ENCODE measurements at regions not wholly inside any gene's neighbourhood (a gene's known extent, or its start where the extent isn't known, plus 50 kb on each side); places are given as distances from the start of the nearest gene placed in this dataset.

GRCh38 chr13:79194727-79195126 is 211.3 kb downstream of the RBM26 start:
- Histone ChIP-seq H3K9ac (ENCODE audit: low read length) (peak overlapping the region; percentile 25), H2AFZ (ENCODE audit: low read depth, low read length, severe bottlenecking) (no peak overlapping the region), H3K36me3 (ENCODE audit: low read length) (no peaks in the 10 kb centered on the region), H3K4me3 (ENCODE audit: insufficient read depth, low read length, poor library complexity, severe bottlenecking) (peak overlapping the region; percentile 26), H3K79me2 (ENCODE audit: insufficient read depth, low read length) (no peaks in the 10 kb centered on the region), H3K9me3 (ENCODE audit: insufficient read depth, low read length) (no peaks in the 10 kb centered on the region), H3K4me2 (ENCODE audit: low read depth, low read length, poor library complexity, severe bottlenecking) (peak overlapping the region; percentile 65), H3K27ac (ENCODE audit: low read depth, low read length) (peak overlapping the region; percentile 65), H3K27me3 (ENCODE audit: low read length) (no peaks in the 10 kb centered on the region), H3K9me2 (replicated peaks; ENCODE audit: insufficient read depth, low read length) (no peaks in the 10 kb centered on the region), H3F3A (ENCODE audit: insufficient read depth) (peaks cover 3% of the 10 kb centered on the region; the same call in 1 of the 2 replicates), H4K20me1 (ENCODE audit: low read depth, low read length) (no peaks in the 10 kb centered on the region)
- TF ChIP-seq, protein P1, sequence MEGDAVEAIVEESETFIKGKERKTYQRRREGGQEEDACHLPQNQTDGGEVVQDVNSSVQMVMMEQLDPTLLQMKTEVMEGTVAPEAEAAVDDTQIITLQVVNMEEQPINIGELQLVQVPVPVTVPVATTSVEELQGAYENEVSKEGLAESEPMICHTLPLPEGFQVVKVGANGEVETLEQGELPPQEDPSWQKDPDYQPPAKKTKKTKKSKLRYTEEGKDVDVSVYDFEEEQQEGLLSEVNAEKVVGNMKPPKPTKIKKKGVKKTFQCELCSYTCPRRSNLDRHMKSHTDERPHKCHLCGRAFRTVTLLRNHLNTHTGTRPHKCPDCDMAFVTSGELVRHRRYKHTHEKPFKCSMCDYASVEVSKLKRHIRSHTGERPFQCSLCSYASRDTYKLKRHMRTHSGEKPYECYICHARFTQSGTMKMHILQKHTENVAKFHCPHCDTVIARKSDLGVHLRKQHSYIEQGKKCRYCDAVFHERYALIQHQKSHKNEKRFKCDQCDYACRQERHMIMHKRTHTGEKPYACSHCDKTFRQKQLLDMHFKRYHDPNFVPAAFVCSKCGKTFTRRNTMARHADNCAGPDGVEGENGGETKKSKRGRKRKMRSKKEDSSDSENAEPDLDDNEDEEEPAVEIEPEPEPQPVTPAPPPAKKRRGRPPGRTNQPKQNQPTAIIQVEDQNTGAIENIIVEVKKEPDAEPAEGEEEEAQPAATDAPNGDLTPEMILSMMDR (IDR thresholded peaks at IDR 0.05; ENCODE audit: insufficient read depth, low read length, poor library complexity, severe bottlenecking): no peak
- no peak for TF ChIP-seq EZH2phosphoT487 (conservative IDR thresholded peaks at IDR 0.05; ENCODE audit: low read length)

GRCh38 chr13:79194272-79194671 is 211.8 kb downstream of the RBM26 start:
- Histone ChIP-seq H3K4me2 (ENCODE audit: low read depth, low read length, poor library complexity, severe bottlenecking) (peak overlapping the region; percentile 65), H4K20me1 (ENCODE audit: low read depth, low read length) (no peaks in the 10 kb centered on the region), H3K36me3 (ENCODE audit: low read length) (no peaks in the 10 kb centered on the region), H3K4me3 (ENCODE audit: insufficient read depth, low read length, poor library complexity, severe bottlenecking) (peak overlapping the region; percentile 26), H3K9me3 (ENCODE audit: insufficient read depth, low read length) (no peaks in the 10 kb centered on the region), H3F3A (ENCODE audit: insufficient read depth) (peaks cover 3% of the 10 kb centered on the region; the same call in 1 of the 2 replicates), H3K27ac (ENCODE audit: low read depth, low read length) (peak overlapping the region; percentile 65), H2AFZ (ENCODE audit: low read depth, low read length, severe bottlenecking) (no peak overlapping the region), H3K79me2 (ENCODE audit: insufficient read depth, low read length) (no peaks in the 10 kb centered on the region), H3K9ac (ENCODE audit: low read length) (peak overlapping the region; percentile 25), H3K9me2 (replicated peaks; ENCODE audit: insufficient read depth, low read length) (no peaks in the 10 kb centered on the region), H3K27me3 (ENCODE audit: low read length) (no peaks in the 10 kb centered on the region)
- TF ChIP-seq EZH2phosphoT487 (conservative IDR thresholded peaks at IDR 0.05; ENCODE audit: low read length): no peak
- TF ChIP-seq, protein P1 (IDR thresholded peaks at IDR 0.05; ENCODE audit: insufficient read depth, low read length, poor library complexity, severe bottlenecking): no peak

DNA sequence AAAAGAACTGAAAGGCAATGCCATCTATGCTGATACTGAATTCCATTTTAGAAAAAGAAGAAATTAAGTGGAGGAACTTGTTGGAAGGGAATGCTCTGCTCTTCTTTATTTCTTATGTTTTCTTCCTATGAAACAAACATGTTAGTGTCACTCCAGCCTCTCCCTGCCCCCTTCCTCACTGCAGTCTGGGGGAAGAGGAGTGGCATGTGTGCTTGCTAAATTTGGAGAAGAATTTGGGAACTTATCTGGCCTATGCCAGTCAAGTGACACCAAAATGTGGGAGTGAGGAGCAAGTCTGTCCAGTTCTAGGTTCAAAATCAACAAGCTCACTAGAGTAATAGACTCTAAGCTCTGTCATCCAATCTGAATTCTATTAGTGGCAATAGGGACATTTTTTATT is 214.6 kb downstream of the RBM26 start:
- Histone ChIP-seq H3K9ac (ENCODE audit: low read length) (no peak overlapping the region), H4K20me1 (ENCODE audit: low read depth, low read length) (no peaks in the 10 kb centered on the region), H3K79me2 (ENCODE audit: insufficient read depth, low read length) (no peaks in the 10 kb centered on the region), H3K4me3 (ENCODE audit: insufficient read depth, low read length, poor library complexity, severe bottlenecking) (no peak overlapping the region), H3K9me2 (replicated peaks; ENCODE audit: insufficient read depth, low read length) (no peaks in the 10 kb centered on the region), H3K4me2 (ENCODE audit: low read depth, low read length, poor library complexity, severe bottlenecking) (no peak overlapping the region), H3K36me3 (ENCODE audit: low read length) (no peaks in the 10 kb centered on the region), H3K9me3 (ENCODE audit: insufficient read depth, low read length) (no peaks in the 10 kb centered on the region), H3F3A (ENCODE audit: insufficient read depth) (peaks cover 3% of the 10 kb centered on the region; the same call in 1 of the 2 replicates), H3K27me3 (ENCODE audit: low read length) (no peaks in the 10 kb centered on the region), H3K27ac (ENCODE audit: low read depth, low read length) (no peak overlapping the region), H2AFZ (ENCODE audit: low read depth, low read length, severe bottlenecking) (no peak overlapping the region)
- TF ChIP-seq, protein P1 (IDR thresholded peaks at IDR 0.05; ENCODE audit: insufficient read depth, low read length, poor library complexity, severe bottlenecking): no peak
- no peak for TF ChIP-seq EZH2phosphoT487 (conservative IDR thresholded peaks at IDR 0.05; ENCODE audit: low read length)
